HG02938 (cell line): ENCODE measurements at regions not wholly inside any gene's neighbourhood (a gene's known extent, or its start where the extent isn't known, plus 50 kb on each side); places are given as distances from the start of the nearest gene placed in this dataset.
"Not testable (repeated sequence)": the region's sequence is repeated elsewhere in the genome, so short reads cannot be mapped to it uniquely, and the experiment has no call there.

Experiments used
- ATAC-seq: cut with Tn5 transposase; IDR thresholded peaks from one replicate; pipeline ENCODE4 v1.9.1; 2021; ENCODE audit warnings: mild to moderate bottlenecking, moderate library complexity; ENCODE audit not compliant: unreplicated experiment

DNA sequence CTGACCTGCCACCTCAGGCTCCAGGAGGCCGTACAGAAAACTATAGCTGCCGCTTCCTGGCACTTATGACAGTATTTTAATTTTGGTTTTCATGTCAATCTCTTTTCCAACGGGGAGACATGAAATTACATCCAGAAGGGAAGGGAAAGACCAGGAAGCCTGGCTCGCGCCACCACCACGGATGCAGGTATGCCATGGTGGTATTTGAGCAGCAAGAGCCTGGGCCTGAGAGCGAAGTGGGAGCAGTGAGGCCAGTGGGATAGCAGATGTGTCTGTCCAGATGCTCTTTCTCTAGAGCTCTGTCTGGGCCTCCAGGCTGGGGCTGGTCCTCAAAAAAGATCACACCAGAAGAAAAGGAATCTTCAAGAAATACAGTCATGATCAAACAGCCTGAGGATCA is 82.5 kb upstream of the CPEB2 start:
- ATAC-seq, result no peak

- ATAC-seq, result no peak
Observed at GRCh38 chr4:14920237-14920636, 82.0 kb upstream of the CPEB2 start.

DNA sequence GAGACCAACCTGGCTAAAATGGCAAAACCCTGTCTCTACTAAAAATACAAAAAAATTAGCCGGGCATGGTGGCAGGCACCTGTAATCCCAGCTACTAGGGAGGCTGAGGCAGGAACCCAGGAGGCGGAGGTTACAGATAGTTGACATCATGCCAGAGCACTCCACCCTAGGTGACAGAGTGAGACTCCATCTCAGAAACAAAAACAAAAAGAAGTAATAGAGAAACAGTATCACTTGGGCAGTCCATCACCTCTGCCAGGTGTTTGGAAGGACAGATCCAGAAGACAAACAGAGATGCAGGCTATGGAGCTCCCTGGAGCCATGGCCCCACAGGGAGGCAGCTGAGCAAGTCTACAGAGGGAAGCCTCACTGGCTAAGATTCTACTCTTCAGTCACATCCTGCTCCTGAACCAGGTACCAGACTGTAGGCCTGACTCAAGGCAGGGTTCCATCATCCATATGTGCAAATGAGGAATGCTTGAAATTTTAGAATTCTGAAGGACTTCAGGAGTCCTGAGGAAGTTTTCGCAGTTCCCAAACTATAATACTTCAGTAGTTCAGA is 81.4 kb upstream of the CPEB2 start:
- no peak for ATAC-seq

DNA sequence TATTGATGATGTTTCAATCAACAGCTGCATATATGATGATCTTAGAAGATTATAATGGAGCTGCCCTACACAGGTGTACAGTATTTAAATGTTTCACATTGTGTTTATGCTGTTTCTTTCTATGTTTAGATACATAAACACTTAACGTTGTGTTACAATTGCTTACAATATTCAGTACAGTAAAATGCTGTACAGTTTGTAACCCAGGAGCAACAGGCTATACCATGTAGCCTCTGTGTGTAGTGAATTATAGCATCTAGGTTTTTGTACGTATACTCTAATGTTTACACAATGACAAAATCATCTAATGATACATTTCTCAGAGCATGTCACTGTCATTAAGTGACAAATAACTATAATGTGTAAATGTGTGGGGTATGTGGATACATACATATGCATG is 80.5 kb upstream of the CPEB2 start:
- ATAC-seq, result not testable (repeated sequence)

GRCh38 chr4:14924076-14924811 is 78.0 kb upstream of the CPEB2 start:
- no peak for ATAC-seq

GRCh38 chr4:14924812-14925344 is 77.4 kb upstream of the CPEB2 start:
- no peak for ATAC-seq

DNA sequence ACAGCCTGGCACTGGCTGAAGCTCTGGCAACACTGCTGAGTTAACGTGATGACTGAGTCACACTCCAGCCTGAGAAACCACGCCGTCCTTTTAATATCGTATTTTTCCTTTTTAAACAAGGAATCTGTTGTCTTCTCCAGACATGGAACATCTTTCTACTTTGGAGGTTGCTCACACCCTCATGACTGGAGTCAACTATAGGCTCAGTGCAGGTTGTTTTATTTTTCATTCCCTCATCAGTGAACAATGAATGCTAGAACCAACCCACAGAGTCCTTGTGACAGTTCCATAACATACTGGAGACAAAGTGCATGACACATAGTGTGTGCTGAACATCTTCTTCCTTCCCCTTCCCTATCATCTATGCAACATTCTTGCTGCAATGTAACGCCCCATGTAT is 76.8 kb upstream of the CPEB2 start:
- no peak for ATAC-seq

DNA sequence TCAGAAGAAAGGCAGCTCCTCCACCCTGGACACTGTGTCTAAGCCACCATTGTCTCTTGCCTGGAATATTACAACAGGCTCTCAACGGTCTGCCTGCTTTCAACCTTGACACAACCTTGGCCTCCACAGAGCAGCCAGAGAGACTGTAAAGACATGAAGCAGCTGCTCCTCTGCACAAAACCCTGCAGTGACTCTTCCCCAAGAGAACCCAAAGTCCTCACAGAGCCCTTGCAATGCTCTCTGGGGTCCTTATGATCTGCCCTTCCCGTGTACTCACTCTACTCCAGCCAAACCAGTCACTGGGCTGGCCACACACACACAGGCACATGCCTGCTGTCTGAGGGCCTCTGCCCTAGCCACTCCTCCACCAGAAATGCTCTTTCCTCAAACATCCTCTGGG is 75.9 kb upstream of the CPEB2 start:
- no peak for ATAC-seq

- no peak for ATAC-seq
Observed at GRCh38 chr4:14928035-14928434, 74.2 kb upstream of the CPEB2 start.

GRCh38 chr4:14929669-14930068 is 72.6 kb upstream of the CPEB2 start:
- no peak for ATAC-seq

GRCh38 chr4:14934704-14935390 is 67.4 kb upstream of the CPEB2 start:
- ATAC-seq, result no peak

DNA sequence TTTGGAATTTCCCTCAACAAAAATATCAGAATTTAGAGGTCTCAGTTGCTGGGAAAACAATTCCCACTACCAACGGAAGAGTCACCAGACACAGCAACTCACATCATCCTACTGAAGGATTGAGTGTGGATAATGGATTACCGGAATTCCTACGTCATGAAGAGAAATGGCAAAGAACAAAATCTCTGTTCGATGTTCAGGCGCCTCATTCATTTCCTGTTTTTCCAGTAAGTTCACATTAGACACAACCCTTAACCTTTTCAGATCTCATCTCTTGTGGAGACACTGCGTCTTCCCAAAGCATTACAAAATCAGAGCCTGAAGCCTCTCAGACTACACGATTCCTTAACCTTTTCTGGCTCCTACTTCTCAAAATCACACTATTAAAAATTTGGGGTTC is 58.5 kb upstream of the CPEB2 start:
- ATAC-seq, result no peak

GRCh38 chr4:14952352-14952751 is 49.9 kb upstream of the CPEB2 start:
- ATAC-seq, result peak; percentile 74
